CD1c-positive myeloid dendritic cell (primary cell): ENCODE measurements at regions not wholly inside any gene's neighbourhood (a gene's known extent, or its start where the extent isn't known, plus 50 kb on each side); places are given as distances from the start of the nearest gene placed in this dataset.
"Not testable (repeated sequence)": the region's sequence is repeated elsewhere in the genome, so short reads cannot be mapped to it uniquely, and the experiment has no call there.

Source experiments
- DNase-seq: peaks from one replicate; pipeline ENCODE4 v3.0.0-alpha.2; 2016; ENCODE audit errors: extremely low spot score

DNA sequence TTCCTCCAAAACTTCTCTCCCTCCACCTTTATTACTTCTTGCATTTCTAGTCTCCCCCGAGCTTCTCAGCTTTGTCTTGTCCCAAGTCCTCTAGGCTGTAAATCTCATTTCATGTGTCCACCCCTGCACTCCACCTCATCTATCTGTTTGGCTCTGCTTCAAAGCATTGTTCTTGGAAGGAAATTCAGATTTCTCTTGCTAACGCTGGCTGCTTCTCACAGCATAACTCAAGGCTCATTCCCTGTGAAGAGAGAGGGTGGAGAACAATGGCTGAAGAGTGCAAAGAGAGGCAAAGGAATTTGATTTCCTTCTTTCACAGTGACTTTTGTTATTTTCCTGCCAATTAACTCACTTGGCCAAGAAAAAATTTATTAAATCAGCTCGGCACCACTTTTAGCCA lies 476.5 kb downstream of the TMEM114 start:
- DNase-seq: no peak

DNA sequence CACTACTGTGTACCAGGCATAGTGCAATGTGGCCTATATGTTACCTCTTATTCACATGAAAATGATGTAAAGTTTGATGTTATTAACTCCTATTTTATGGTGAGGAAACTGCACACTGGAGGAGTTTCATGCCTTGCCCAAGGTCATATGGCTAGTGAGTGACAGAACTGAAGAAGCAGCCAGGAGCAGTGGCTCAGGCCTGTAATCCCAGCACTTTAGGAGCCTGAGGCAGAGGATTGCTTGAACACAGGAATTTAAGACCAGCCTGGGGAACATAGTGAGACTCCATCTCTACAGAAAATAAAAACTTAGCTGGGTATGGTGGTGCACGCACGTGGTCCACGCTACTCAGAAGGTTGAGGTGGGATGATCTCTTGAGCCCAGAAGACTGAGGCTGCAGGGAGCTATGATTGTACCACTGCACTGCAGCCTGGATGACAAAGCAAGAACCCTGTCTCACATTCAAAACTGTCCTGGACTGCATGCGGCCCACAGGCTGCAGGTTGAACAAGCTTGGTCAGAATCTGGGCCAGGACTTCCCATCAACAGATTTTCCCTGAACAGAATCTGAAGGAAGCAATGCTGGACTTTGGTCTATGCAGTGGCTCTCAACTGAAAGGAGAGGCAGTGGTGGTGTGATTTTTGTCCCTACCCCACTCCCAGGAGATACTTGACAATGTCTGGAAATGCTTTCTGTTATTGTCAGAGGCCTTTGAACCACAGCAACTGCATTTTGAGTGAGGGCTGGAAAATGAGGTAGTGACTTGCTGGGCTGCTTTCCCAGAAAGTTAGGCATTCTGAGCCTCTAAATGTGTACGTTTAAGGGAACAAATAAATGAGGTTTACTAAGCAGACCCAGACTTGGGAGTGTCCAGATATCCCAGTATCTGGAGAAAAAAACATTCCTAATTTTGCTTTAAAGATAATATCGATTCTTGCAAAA lies 479.5 kb downstream of the TMEM114 start:
- DNase-seq: no peak

DNA sequence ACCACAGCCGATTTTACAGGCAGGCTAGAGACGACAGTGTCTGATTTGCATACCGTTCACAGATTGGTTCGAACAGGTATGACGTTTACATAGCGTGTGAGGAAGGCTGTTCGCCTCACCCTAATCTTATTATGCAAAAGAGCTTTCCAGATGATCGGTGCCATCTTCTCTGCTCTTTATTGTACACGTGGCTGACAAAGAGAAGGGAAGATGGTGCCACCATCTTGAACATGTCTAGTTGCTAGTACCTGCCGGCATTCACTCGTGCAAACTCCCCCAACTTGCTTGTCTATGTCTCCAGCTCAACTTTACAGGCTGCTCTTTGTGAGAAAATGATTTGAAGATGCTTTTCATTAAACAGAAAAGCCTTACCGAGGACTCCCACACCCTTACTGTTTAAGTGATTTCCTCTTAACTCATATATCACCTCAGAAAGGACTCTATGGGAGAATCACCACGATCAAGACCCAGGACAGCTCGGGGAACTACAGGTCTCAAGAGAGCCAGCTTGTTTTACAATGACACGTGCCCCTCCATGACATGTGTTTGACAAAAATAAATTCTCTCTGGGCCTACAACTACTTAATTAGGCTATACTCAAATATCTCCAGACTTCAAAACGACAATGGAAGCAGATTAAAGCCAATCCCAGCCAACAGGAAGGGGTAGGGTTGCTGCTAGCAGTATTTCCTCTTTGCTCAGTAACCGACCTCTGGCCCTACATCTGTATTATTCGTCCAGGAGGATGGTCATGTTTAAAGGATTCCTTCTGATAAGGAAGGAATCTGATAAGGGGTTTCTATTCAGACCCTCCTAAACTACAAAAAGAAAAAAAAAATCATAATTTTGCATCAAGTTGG lies 480.6 kb downstream of the TMEM114 start:
- DNase-seq: no peak

DNA sequence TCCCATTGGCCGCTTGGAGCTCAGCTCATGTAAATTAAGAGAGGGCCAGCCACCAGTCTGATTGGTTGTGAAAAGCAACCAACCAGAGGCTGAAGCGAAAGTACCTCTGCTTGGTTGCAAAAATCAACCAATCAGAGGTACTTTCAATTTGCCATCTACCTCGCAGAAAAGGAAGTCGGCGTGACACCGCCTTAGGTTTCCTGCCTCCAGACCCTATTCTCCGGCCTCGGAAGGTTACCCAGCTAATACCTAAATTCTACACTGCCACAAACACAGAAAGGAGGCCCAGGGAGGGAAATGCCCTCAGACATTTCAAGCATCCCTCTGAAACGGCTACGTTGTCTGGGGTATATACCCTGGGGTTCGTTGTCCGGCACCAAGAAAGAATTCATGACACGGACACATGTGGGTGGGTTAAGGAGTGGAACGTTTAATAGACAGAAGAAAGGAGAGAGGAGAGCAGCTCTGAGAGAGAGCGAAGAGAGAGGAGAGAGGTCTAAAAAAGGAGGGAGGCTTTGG lies 481.3 kb downstream of the TMEM114 start:
- DNase-seq: no peak

DNA sequence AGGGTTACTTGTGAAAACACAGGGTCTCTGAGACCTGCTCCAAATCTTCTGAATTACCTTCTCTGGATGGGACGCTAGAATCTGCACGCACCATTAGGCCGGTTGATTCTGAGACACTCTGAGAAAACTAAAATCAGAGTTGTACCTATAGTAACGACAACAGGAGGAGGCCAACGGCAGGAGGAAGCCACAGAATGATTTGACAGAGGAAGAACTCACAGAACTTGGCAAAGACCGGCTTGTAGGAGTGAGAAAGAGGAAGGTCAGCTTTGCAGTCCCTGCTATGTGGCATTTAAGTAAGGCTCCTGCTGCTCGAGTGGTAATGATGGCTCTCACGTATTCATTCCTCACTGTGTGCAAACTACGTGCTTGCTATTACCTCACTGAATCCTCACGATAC lies 483.0 kb downstream of the TMEM114 start:
- DNase-seq: no peak

DNA sequence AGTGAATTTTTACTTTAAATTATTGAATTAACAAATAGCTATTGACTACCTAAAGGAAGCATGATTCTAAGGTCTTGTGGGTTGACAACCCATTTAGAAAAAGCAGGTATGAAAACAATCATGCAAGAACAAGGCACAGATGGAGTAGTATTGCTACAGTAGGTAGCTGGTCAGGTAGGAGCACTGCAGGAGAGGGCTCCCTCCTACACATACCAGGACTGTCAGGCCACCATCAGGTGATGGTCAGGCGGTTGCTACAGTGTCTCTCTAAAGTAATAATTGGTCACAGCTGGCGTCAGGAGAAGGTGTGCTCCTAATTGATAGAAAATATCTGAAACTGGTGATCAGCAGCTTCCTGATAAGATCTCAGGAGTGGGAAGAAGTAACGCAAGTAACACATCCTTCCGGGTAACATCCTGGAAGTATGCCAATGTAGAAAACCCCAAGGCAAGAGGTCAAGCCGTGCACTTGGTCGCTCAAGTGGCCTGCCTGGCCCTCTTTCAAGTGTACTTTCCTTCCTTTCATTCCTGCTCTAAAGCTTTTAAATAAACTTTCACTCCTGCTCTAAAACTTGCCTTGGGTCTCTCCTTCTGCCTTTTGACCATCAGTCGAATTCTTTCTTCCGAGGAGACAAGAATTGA lies 486.5 kb downstream of the TMEM114 start:
- DNase-seq: no peak

DNA sequence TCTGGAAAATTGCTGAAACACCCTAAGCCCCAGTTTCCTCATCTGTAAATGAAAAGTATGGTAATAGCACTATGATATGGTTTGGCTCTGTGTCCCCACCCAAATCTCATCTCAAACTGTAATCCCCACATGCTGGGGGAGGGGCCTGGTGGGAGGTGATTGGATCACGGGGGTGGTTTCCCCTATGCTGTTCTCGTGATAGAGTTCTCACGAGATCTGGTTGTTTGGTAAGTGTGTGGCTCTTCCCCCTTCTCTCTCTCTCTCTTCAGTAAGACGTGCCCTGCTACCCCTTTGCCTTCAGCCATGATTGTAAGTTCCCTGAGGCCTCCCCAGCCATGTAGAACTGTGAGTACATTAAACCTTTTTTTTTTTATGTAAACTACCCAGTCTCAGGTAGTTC lies 490.7 kb downstream of the TMEM114 start:
- DNase-seq: no peak

DNA sequence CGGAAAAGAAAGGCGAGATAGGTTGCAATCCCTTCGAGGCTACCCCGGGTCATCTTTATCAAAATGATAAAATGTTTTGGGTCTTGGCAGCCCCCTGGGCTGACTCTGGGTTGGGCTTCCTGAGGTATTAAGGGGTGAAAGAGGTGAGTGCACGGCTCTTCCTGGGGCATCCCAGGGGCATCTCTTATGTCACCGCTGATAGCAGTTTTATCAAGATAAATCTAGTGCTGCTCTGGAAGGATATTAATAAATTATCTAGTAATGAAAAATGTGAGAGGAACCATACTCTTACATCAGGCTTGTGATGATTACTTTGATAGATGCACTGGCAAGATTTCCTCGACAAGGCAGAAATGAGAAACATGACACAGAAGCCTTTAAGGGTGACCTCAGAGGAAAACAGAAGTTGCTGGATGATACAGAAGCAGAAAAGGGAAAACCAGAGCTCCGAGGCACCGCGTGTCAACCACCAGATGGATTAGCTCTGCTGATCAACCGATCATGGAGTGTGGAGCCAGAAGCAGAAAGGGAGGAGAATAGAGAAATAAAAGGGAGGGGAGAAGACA lies 491.3 kb downstream of the TMEM114 start:
- DNase-seq: no peak

DNA sequence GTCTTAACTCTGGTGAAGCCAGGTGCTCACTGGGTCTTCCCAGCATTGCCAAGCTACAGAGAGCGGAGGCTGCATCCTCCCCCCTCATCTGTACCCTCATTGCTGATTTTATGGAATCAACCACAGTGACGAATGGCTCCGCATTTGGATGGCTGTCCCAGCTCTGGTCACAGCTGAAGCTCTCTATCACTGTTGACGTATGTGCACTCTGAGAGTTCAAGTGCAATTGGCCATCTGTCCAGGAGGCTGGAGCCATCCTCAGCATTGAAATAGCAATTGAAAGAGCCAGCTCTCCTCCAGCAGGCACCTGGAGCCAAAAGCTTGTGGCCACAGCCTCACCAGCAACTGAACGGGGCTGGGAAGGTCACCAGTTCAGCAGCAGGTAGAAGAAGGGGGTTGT lies 494.1 kb downstream of the TMEM114 start:
- no peak for DNase-seq

DNA sequence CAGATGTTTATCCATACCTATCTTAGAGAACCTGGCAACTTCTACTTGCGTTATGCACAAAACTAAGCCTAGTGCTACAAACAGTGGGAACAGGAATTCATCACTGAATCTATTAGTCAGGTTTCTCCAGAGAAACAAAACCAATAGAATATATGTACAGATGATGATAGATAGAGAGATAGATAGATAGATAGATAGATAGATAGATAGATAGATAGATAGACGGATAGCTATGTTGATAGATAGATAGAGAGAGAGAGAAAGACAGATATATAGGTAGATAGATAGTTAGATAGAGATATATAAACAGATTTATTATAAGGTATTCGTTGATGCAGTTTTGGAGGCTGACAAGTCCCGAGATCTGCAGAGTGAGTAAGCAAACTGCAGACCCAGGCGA lies 495.6 kb downstream of the TMEM114 start:
- DNase-seq: no peak

DNA sequence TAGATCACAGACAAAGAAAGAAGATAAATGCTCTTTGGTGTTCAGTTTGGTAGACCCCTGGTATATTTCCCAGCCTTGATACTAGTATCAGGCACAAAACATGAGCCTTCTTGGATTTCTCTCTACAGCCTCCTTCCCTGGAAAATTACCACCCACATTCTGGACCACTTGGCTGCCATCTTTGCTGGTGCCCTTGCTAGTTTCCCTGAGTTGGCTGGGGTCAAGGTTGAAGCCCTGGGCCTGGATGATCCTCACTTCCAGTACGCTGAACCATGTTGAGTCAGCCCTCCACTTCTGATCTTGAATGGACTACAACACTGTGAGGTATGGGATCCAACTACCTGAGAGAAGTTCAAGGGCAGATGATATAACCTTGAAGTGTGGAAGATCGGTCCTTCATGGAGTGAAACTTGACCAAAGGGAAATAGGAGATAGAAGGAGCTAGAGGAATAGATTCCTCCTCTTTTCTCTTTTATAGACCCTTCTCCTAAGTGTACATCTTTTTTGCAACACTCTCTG lies 501.4 kb downstream of the TMEM114 start:
- DNase-seq: no peak

DNA sequence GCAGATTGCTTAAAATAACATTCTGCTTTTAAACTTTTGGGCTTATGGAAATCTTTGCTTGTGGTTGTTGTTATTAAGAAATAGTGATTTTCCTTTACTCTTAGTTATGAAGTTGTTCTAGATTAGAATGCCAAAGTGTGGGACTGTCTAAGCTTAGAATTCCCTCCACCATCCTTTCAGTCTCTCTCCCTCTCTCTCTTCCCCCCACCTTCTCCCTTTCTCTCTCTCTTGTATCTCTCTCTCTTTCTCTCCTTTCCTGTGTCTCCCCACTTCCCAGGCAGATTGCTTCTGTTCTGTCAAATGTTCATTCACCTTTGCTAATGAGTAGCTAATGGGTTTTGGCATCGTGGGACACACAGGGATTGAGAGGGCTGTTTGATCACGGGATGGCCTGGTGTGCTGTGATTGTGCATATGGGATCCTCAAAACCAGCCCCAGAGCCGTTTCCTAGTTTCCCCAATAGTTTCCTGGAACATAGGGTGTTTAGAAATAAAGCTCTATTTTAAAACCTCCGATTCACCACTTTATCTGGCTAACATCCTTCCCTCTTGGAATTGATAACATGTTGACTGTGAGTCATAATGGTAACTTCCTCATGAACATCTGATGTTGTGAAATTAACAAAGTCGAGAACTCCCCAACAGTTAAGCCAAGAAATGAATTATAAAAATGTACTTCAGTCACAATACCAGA lies 502.6 kb downstream of the TMEM114 start:
- DNase-seq: peak; percentile 6

DNA sequence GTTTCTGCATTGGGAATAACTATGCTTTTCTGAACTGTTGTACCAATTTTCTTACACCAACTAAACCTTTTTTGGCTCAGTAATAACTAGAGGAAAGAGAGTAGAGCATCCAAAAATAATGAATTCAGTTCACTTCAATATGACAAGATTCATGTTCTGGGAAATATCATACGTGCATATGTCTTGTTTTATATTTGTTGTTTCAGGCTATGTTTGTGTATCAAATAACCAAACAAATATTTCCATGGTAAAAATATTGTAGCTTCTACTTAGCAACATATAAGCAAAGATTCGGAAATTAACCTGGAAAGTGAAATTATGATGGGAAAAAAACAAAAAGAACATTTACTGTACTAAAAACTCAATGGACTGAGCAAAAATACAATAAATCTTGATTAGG lies 503.2 kb downstream of the TMEM114 start:
- no peak for DNase-seq

DNA sequence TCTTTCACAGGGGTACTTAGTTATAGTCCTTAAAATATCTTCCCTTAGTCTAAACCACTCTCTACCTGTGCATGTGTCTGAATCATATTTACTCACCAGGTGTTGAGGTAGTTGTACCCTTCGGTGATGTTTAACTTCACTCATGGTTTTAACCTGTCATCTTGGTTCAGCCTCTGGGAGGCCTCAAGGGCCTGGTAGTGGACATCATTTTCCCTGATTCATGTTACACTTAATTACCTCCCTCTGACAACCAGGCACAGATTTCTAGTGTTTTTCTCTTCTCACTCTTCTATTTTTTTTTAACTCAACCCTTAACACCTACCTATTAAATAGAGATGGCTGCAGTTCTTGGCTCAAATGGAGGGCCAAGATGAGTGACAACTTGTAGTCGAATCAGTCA lies 505.4 kb downstream of the TMEM114 start:
- no peak for DNase-seq

DNA sequence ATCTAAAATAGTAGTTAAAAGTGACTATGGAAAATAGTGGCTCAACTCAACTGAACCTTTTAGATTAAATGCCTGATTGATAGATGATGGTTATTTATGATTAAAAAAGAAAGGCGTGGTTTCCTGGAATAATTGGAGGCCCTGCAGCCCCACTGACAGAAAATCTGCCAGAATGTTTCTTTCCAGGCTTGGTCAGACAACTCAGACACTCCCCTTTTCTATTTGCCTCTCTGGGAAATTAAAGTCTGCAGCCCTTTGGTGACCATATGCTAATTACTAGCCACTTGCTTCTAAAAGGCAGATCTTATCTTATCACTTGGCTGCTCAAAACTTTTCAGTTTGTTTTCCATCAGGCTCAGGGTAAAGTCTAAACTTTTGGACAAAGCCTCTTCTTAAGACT lies 506.0 kb downstream of the TMEM114 start:
- DNase-seq: no peak

DNA sequence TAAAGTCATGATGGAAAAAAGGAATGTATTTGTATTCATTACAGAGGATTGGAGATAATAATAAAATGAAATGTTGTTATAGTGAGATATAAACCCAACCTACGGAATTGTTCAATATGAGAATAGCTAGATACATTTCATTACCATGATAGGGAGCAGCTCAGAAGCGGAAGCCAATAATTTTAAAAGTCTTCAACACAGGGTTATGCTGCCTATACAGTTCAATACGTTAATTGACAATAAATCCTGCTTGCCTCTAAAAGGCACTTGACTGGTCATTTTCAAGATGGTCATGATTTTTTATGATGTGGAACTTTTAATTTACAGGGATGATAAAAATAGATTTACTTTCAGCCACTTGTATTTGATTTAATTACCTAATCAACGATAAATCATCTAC lies 506.8 kb downstream of the TMEM114 start:
- DNase-seq: no peak

DNA sequence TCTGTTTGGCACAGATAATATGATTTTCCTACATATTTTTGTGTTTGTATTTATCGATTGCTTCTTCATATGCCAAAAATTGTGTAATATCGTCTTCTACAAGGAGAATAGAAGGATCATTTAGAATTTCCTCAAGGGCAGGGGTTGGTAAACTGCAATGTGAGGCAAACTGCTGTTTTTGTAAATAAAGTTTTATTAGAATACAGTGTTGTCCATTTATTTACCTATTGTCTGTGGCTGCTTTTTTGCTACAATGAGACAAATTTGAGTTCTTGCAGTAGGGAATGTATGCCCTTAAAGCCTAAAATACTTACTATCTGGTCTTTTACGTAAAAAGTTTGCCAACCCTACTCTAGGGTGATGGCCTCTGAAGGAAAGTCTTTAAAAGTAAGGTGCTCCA lies 509.5 kb downstream of the TMEM114 start:
- DNase-seq: no peak

DNA sequence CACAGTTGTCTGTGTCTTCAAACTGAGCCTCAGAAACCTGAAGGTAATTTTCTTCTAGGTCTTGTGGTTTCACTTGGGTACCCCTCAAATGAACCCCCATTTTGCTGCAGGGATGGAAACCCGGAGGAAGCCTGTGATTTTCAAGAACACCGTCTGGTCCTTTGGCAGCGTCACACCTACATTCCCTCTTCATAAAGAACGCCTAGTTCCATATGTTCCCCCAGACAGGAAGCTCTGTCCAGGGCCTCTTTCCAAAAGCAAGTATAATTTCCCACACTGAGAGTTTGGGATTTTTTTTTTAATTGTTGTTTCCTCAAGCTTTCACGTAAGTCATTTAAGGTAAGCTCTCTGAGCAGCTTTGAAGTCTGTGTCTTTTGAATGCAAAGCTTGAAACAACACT lies 515.0 kb downstream of the TMEM114 start:
- no peak for DNase-seq

DNA sequence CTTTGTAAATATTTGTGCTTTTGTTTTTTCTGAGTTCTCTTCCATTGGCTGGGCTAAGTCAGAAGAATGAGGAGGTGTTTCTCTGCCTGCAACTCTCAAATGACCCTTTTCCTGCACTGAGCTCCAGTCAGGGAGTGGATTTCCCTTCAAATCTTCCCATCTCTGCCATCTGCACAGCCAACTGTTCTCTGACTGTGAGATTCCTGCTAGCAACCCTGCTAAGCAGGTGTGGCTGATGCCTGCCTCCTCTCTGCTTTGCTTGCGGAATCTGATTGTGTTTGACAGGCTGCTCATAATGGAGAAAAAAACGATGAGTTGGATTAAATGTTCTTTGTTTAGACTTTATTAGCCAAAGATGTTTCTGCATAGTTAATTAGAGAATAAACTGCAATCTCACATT lies 519.8 kb downstream of the TMEM114 start:
- DNase-seq: no peak

DNA sequence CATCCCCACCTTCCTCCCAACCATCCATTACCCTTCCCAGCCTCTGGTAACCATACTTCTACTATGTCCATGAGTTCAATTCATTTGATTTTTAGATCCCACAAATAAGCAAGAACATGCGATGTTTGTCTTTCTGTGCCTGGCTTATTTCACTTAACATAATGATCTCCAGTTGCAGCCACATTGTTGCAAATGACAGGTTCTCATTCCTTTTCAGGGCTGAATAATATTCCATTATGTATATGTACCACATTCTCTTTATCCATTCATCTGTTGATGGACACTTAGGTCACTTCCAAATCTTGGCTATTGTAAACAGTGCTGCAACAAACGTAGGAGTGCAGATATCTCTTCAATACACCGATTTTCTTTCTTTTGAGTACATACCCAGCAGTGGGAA lies 522.1 kb downstream of the TMEM114 start:
- not testable (repeated sequence) for DNase-seq

DNA sequence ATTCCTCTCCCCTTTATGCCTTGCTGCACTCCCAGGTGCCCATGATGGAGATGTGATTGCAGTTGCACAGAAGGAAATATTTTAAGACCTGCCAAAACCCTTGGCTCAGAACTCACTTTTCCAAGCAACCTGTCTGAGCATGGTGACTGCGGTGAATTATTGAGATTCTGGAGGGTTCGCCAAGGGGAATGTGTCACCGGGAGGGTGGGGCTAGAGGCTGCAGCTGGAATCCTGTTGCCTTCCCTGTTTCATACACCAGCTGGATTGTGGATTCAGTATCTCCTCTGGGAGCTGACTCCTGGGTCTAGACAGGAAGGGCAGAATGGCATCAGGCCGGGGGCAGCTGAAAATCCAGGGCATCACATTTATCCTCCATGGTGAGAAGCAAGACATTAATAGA lies 527.2 kb downstream of the TMEM114 start:
- no peak for DNase-seq
